Tibial nerve (tissue), 4 donors: ENCODE measurements at regions not wholly inside any gene's neighbourhood (a gene's known extent, or its start where the extent isn't known, plus 50 kb on each side); places are given as distances from the start of the nearest gene placed in this dataset.

ENCODE experiments used
- DNase-seq, 2 donors: peaks; one replicate each; pipeline ENCODE4 v3.0.0-alpha.2; 2019; ENCODE audit warnings: low spot score in 2 of 2
- H3K27ac ChIP-seq, 4 donors: fragments of 200-600 bp; sonication (generic) in 3 of 4; one replicate each; pipeline ENCODE4 v1.5.1; 2017 to 2019; ENCODE audit warnings: mild to moderate bottlenecking in 1 of 4
- H3K27me3 ChIP-seq, 2 donors: fragments of 200-600 bp; sonication (generic) in 1 of 2; one replicate each; pipeline versions ENCODE4 v1.5.1 to v1.6.0; 2017 to 2019
- H3K36me3 ChIP-seq, 3 donors: fragments of 200-600 bp; sonication (generic); one replicate each; pipeline ENCODE4 v1.5.1; 2018 to 2019
- H3K4me1 ChIP-seq, 4 donors: fragments of 200-600 bp; sonication (generic) in 3 of 4; one replicate each; pipeline ENCODE4 v1.5.1; 2017 to 2019
- H3K4me3 ChIP-seq, 4 donors: fragments of 200-600 bp; sonication (generic) in 3 of 4; one replicate each; pipeline ENCODE4 v1.5.1; 2017 to 2019; ENCODE audit warnings: mild to moderate bottlenecking in 1 of 4, moderate library complexity in 1 of 4
- H3K9me3 ChIP-seq, 4 donors: fragments of 200-600 bp; sonication (generic) in 3 of 4; one replicate each; pipeline ENCODE4 v1.5.1; 2017 to 2019
- CTCF ChIP-seq, 5 experiments: fragments of 200-600 bp in 3 of 5; fragments of 450-650 bp in 2 of 5; sonication (generic) in 3 of 5; IDR thresholded peaks; one replicate each; pipeline ENCODE4 v1.5.1; 2016 to 2019; ENCODE audit warnings: antibody characterized with exemption in 5 of 5, mild to moderate bottlenecking in 3 of 5, moderate library complexity in 2 of 5
- EP300 ChIP-seq, 2 donors: sonication (generic); formaldehyde crosslinking; IDR thresholded peaks; one replicate each; pipeline ENCODE4 v1.6.1; 2017; ENCODE audit warnings: antibody characterized with exemption in 2 of 2, mild to moderate bottlenecking in 1 of 2
- POLR2A ChIP-seq, 2 donors: fragments of 450-650 bp; IDR thresholded peaks; one replicate each; pipeline ENCODE4 v1.6.1; 2017; ENCODE audit warnings: antibody characterized with exemption in 2 of 2, mild to moderate bottlenecking in 2 of 2, moderate library complexity in 2 of 2
- WGBS, 2 donors: methylation state at CpG; one replicate each; pipeline ENCODE4 v1.1.5; 2018; 5-methylcytosine and 5-hydroxymethylcytosine counted together

- no peak for DNase-seq
- H3K36me3 ChIP-seq, result no peaks in the 10 kb centered on the region
- H3K4me3 ChIP-seq, result no peak overlapping the region
- no peak for TF ChIP-seq CTCF (IDR thresholded peaks at IDR 0.05)
- TF ChIP-seq POLR2A (IDR thresholded peaks at IDR 0.05), result no peak
- TF ChIP-seq EP300 (IDR thresholded peaks at IDR 0.05), result no peak
- H3K27ac ChIP-seq, result no peak overlapping the region
- H3K27me3 ChIP-seq, result no peaks in the 10 kb centered on the region
- no peaks in the 10 kb centered on the region for H3K9me3 ChIP-seq
- 78 to 81% methylated on average over 1 of the region's 1 CpG for WGBS, 2 donors
- H3K4me1 ChIP-seq, result no peaks in the 10 kb centered on the region
These were observed 164.9 kb upstream of the KLF3 start for GRCh38 chr4:38499101-38499500.

GRCh38 chr4:38500433-38500832 is 163.6 kb upstream of the KLF3 start:
- Histone ChIP-seq H3K27me3 (no peaks in the 10 kb centered on the region), H3K27ac (no peak overlapping the region), H3K4me3 (no peak overlapping the region), H3K36me3 (no peaks in the 10 kb centered on the region), H3K9me3 (no peaks in the 10 kb centered on the region), H3K4me1 (no peaks in the 10 kb centered on the region)
- TF ChIP-seq POLR2A (IDR thresholded peaks at IDR 0.05), result no peak
- no peak for TF ChIP-seq CTCF (IDR thresholded peaks at IDR 0.05)
- no peak for TF ChIP-seq EP300 (IDR thresholded peaks at IDR 0.05)
- WGBS, 2 donors, result 83 to 93% methylated on average over 2 of the region's 2 CpGs
- DNase-seq, result no peak

- 86 to 97% methylated on average over 2 of the region's 2 CpGs for WGBS, 2 donors
- Histone ChIP-seq H3K27ac (no peak overlapping the region), H3K4me1 (no peaks in the 10 kb centered on the region), H3K27me3 (no peaks in the 10 kb centered on the region), H3K36me3 (no peaks in the 10 kb centered on the region), H3K4me3 (no peak overlapping the region), H3K9me3 (no peaks in the 10 kb centered on the region)
- no peak for TF ChIP-seq CTCF (IDR thresholded peaks at IDR 0.05)
- TF ChIP-seq POLR2A (IDR thresholded peaks at IDR 0.05), result no peak
- TF ChIP-seq EP300 (IDR thresholded peaks at IDR 0.05), result no peak
- no peak for DNase-seq
These were observed 162.3 kb upstream of the KLF3 start for GRCh38 chr4:38501698-38502097.

GRCh38 chr4:38503689-38504395 is 160.2 kb upstream of the KLF3 start:
- 79 to 81% methylated on average over 6 of the region's 6 CpGs for WGBS, 2 donors
- TF ChIP-seq EP300 (IDR thresholded peaks at IDR 0.05), result no peak
- no peak for TF ChIP-seq CTCF (IDR thresholded peaks at IDR 0.05)
- TF ChIP-seq POLR2A (IDR thresholded peaks at IDR 0.05), result no peak
- Histone ChIP-seq H3K36me3 (no peaks in the 10 kb centered on the region), H3K27me3 (no peaks in the 10 kb centered on the region), H3K4me3 (no peak overlapping the region), H3K4me1 (no peaks in the 10 kb centered on the region), H3K27ac (no peak overlapping the region), H3K9me3 (no peaks in the 10 kb centered on the region)
- no peak for DNase-seq

- H3K4me1 ChIP-seq, result no peaks in the 10 kb centered on the region
- 92 to 98% methylated on average over 2 of the region's 2 CpGs for WGBS, 2 donors
- no peak overlapping the region for H3K27ac ChIP-seq
- no peak for DNase-seq
- TF ChIP-seq POLR2A (IDR thresholded peaks at IDR 0.05) (no peak), EP300 (IDR thresholded peaks at IDR 0.05) (no peak), CTCF (IDR thresholded peaks at IDR 0.05) (no peak)
- no peaks in the 10 kb centered on the region for H3K9me3 ChIP-seq
- no peaks in the 10 kb centered on the region for H3K27me3 ChIP-seq
- no peaks in the 10 kb centered on the region for H3K36me3 ChIP-seq
- no peak overlapping the region for H3K4me3 ChIP-seq
These were observed 159.6 kb upstream of the KLF3 start for GRCh38 chr4:38504396-38504715.
